Spinal cord (tissue), 9 donors: ENCODE measurements at regions not wholly inside any gene's neighbourhood (a gene's known extent, or its start where the extent isn't known, plus 50 kb on each side); places are given as distances from the start of the nearest gene placed in this dataset.

Experiments used
- DNase-seq, 6 donors: peaks; one replicate each; pipeline versions ENCODE4 v3.0.0 to v3.0.0-alpha.2; 2013 to 2015; ENCODE audit warnings: low spot score in 6 of 6, low read depth in 4 of 6
- H3K27ac ChIP-seq: one replicate; pipeline ENCODE4 v1.5.1; 2013; ENCODE audit warnings: low read depth, low read length, control low read depth
- H3K27me3 ChIP-seq: one replicate; pipeline ENCODE4 v1.6.1; 2013; ENCODE audit warnings: low read length; ENCODE audit not compliant: control insufficient read depth, insufficient read depth
- H3K36me3 ChIP-seq: one replicate; pipeline ENCODE4 v1.6.1; 2013; ENCODE audit warnings: low read length; ENCODE audit not compliant: control insufficient read depth, insufficient read depth
- H3K4me1 ChIP-seq: one replicate; pipeline ENCODE4 v1.6.1; 2013; ENCODE audit warnings: low read length; ENCODE audit not compliant: control insufficient read depth, insufficient read depth
- H3K4me3 ChIP-seq: one replicate; pipeline ENCODE4 v1.5.1; 2013; ENCODE audit warnings: low read depth, low read length, control low read depth
- H3K9me3 ChIP-seq: one replicate; pipeline ENCODE4 v1.6.1; 2013; ENCODE audit warnings: low read length; ENCODE audit not compliant: control insufficient read depth, insufficient read depth
- WGBS: methylation state at CpG from one replicate; pipeline ENCODE4 v1.1.5; 2013; ENCODE audit warnings: missing lambda C conversion rate; ENCODE audit not compliant: insufficient coverage; 5-methylcytosine and 5-hydroxymethylcytosine counted together
- donor health status: healthy.

- Histone ChIP-seq H3K9me3 (no peaks in the 10 kb centered on the region), H3K27ac (no peak overlapping the region), H3K4me1 (peaks cover 10% of the 10 kb centered on the region), H3K36me3 (no peaks in the 10 kb centered on the region), H3K27me3 (no peaks in the 10 kb centered on the region), H3K4me3 (no peak overlapping the region)
- WGBS = no CpG with 5 or more reads among the region's 3 CpGs
- DNase-seq = no peak
Measured at GRCh38 chr5:34487956-34488355, 168.2 kb upstream of the RAI14 start.

GRCh38 chr5:34488984-34489383 lies 167.1 kb upstream of the RAI14 start:
- no peaks in the 10 kb centered on the region for H3K27me3 ChIP-seq
- H3K4me3 ChIP-seq = no peak overlapping the region
- peaks cover 10% of the 10 kb centered on the region for H3K4me1 ChIP-seq
- DNase-seq = no peak
- no peaks in the 10 kb centered on the region for H3K9me3 ChIP-seq
- no peaks in the 10 kb centered on the region for H3K36me3 ChIP-seq
- no peak overlapping the region for H3K27ac ChIP-seq
- 80% methylated on average over 2 of the region's 4 CpGs for WGBS

- Histone ChIP-seq H3K36me3 (no peaks in the 10 kb centered on the region), H3K9me3 (no peaks in the 10 kb centered on the region), H3K4me3 (no peak overlapping the region), H3K27ac (no peak overlapping the region), H3K27me3 (no peaks in the 10 kb centered on the region), H3K4me1 (peaks cover 10% of the 10 kb centered on the region)
- DNase-seq = no peak
- WGBS = 54% methylated on average over 3 of the region's 14 CpGs
Measured at GRCh38 chr5:34490506-34491250, 165.4 kb upstream of the RAI14 start.

- no peaks in the 10 kb centered on the region for H3K9me3 ChIP-seq
- no peaks in the 10 kb centered on the region for H3K27me3 ChIP-seq
- no peaks in the 10 kb centered on the region for H3K36me3 ChIP-seq
- H3K4me3 ChIP-seq = no peak overlapping the region
- DNase-seq = no peak
- WGBS = 42% methylated on average over 6 of the region's 6 CpGs
- peaks cover 15% of the 10 kb centered on the region for H3K4me1 ChIP-seq
- no peak overlapping the region for H3K27ac ChIP-seq
Measured at GRCh38 chr5:34491251-34491620, 164.9 kb upstream of the RAI14 start.

GRCh38 chr5:34494111-34494755 lies 161.9 kb upstream of the RAI14 start:
- Histone ChIP-seq H3K9me3 (no peaks in the 10 kb centered on the region), H3K27ac (no peak overlapping the region), H3K27me3 (no peaks in the 10 kb centered on the region), H3K4me3 (no peak overlapping the region), H3K36me3 (no peaks in the 10 kb centered on the region), H3K4me1 (peaks cover 30% of the 10 kb centered on the region)
- WGBS = 100% methylated on average over 2 of the region's 3 CpGs
- DNase-seq = no peak

GRCh38 chr5:34495178-34495577 lies 160.9 kb upstream of the RAI14 start:
- H3K9me3 ChIP-seq = no peaks in the 10 kb centered on the region
- no peak overlapping the region for H3K27ac ChIP-seq
- H3K4me3 ChIP-seq = no peak overlapping the region
- DNase-seq = no peak
- peaks cover 30% of the 10 kb centered on the region for H3K4me1 ChIP-seq
- H3K36me3 ChIP-seq = no peaks in the 10 kb centered on the region
- H3K27me3 ChIP-seq = no peaks in the 10 kb centered on the region
- WGBS = no CpG with 5 or more reads among the region's 4 CpGs

GRCh38 chr5:34496260-34496691 lies 159.9 kb upstream of the RAI14 start:
- no peaks in the 10 kb centered on the region for H3K9me3 ChIP-seq
- peaks cover 25% of the 10 kb centered on the region for H3K4me1 ChIP-seq
- no peaks in the 10 kb centered on the region for H3K27me3 ChIP-seq
- 42% methylated on average over 11 of the region's 13 CpGs for WGBS
- peak overlapping the region; percentile 40 for H3K27ac ChIP-seq
- H3K4me3 ChIP-seq = no peak overlapping the region
- H3K36me3 ChIP-seq = no peaks in the 10 kb centered on the region
- peak in 2 of 6 donors; percentile 53 to 55 for DNase-seq

- peak in 3 of 6 donors; percentile 61 to 85 (median 66) for DNase-seq
- no peak overlapping the region for H3K4me3 ChIP-seq
- WGBS = 27% methylated on average over 9 of the region's 10 CpGs
- peak overlapping the region; percentile 61 for H3K27ac ChIP-seq
- no peaks in the 10 kb centered on the region for H3K9me3 ChIP-seq
- peaks cover 21% of the 10 kb centered on the region for H3K4me1 ChIP-seq
- H3K36me3 ChIP-seq = no peaks in the 10 kb centered on the region
- no peaks in the 10 kb centered on the region for H3K27me3 ChIP-seq
Measured at GRCh38 chr5:34496701-34497469, 159.2 kb upstream of the RAI14 start.

- no peak for DNase-seq
- Histone ChIP-seq H3K36me3 (no peaks in the 10 kb centered on the region), H3K4me1 (peaks cover 24% of the 10 kb centered on the region), H3K27me3 (no peaks in the 10 kb centered on the region), H3K27ac (peak overlapping the region; percentile 61), H3K9me3 (no peaks in the 10 kb centered on the region), H3K4me3 (no peak overlapping the region)
- WGBS = 67% methylated on average over 1 of the region's 3 CpGs
Measured at GRCh38 chr5:34497470-34497808, 158.7 kb upstream of the RAI14 start.
